B cell (primary cell): ENCODE measurements at regions not wholly inside any gene's neighbourhood (a gene's known extent, or its start where the extent isn't known, plus 50 kb on each side); places are given as distances from the start of the nearest gene placed in this dataset.
"Not testable (repeated sequence)": the region's sequence is repeated elsewhere in the genome, so short reads cannot be mapped to it uniquely, and the experiment has no call there.

Source experiments
- ATAC-seq: fragments of 200-7000 bp; cut with Tn5 transposase; one replicate; pipeline ENCODE4 v1.10.0; 2021; ENCODE audit warnings: low read depth, mild to moderate bottlenecking, moderate number of reproducible peaks, moderate library complexity
- CTCF ChIA-PET: fragments of 350-600 bp; sonication (Branson Sonifier 250); formaldehyde crosslinking; loops from one replicate; lab custom pipeline; 2021; ENCODE audit warnings: antibody characterized with exemption, inconsistent platforms; lab: Charles Lee
- POLR2A ChIA-PET: fragments of 350-600 bp; sonication (Branson Sonifier 250); formaldehyde crosslinking; loops from one replicate; lab custom pipeline; 2021; ENCODE audit warnings: antibody characterized with exemption; lab: Charles Lee
- DNase-seq: peaks from one replicate; pipeline ENCODE4 v3.0.0; 2013
- H2AFZ ChIP-seq: 2 replicates; pipeline ENCODE4 v1.6.1; 2012; ENCODE audit warnings: mild to moderate bottlenecking, low read depth, low read length; ENCODE audit not compliant: insufficient read depth, poor library complexity, severe bottlenecking
- H3K27ac ChIP-seq, 2 donors: 1 replicate in 1 of 2; 2 replicates in 1 of 2; pipeline ENCODE4 v1.5.1; 2012 to 2013; ENCODE audit warnings: low read length in 2 of 2, mild to moderate bottlenecking in 2 of 2, moderate library complexity in 1 of 2
- H3K27me3 ChIP-seq, 4 experiments: fragments of 200-600 bp in 1 of 4; sonication (generic) in 1 of 4; replicated peaks in 1 of 4; 1 replicate in 2 of 4; 2 replicates in 2 of 4; pipeline versions ENCODE4 v1.6.1 to v1.7.0; 2013 to 2016; ENCODE audit warnings: low read length in 3 of 4, mild to moderate bottlenecking in 2 of 4, mixed read lengths in 1 of 4, moderate library complexity in 1 of 4; ENCODE audit not compliant: insufficient read depth in 4 of 4, control insufficient read depth in 3 of 4; ENCODE audit errors: control extremely low read depth in 1 of 4
- H3K36me3 ChIP-seq, 2 experiments: replicated peaks in 1 of 2; 1 replicate in 1 of 2; 2 replicates in 1 of 2; pipeline versions ENCODE4 v1.6.1 to v1.7.1; 2013; ENCODE audit warnings: low read length in 1 of 2; ENCODE audit not compliant: insufficient read depth in 2 of 2, control insufficient read depth in 1 of 2; ENCODE audit errors: control extremely low read depth in 1 of 2, extremely low read depth in 1 of 2
- H3K4me1 ChIP-seq, 2 donors: fragments of 200-600 bp in 1 of 2; sonication (generic) in 1 of 2; 1 replicate in 1 of 2; 2 replicates in 1 of 2; pipeline versions ENCODE4 v1.5.1 to v1.6.1; 2013 to 2017; ENCODE audit warnings: low read length in 2 of 2; ENCODE audit not compliant: control insufficient read depth in 2 of 2, insufficient read depth in 2 of 2
- H3K4me2 ChIP-seq: replicated peaks from 2 replicates; pipeline ENCODE3; 2012; ENCODE audit warnings: mild to moderate bottlenecking, low read depth, low read length; ENCODE audit not compliant: poor library complexity, severe bottlenecking
- H3K4me3 ChIP-seq, 5 experiments: fragments of 200-600 bp in 1 of 5; sonication (generic) in 1 of 5; 1 replicate in 3 of 5; 2 replicates in 2 of 5; pipeline versions ENCODE4 v1.5.1 to v1.7.0; 2011 to 2016; ENCODE audit warnings: low read length in 4 of 5, mild to moderate bottlenecking in 4 of 5, low read depth in 2 of 5, control low read depth in 1 of 5, moderate library complexity in 1 of 5; ENCODE audit not compliant: insufficient read depth in 1 of 5; ENCODE audit errors: control extremely low read depth in 1 of 5, extremely low read depth in 1 of 5
- H3K79me2 ChIP-seq: fragments of 200-600 bp; sonication (generic); one replicate; pipeline ENCODE4 v1.6.0; 2016; ENCODE audit warnings: low read length; ENCODE audit not compliant: control insufficient read depth, insufficient read depth
- H3K9ac ChIP-seq: fragments of 200-600 bp; sonication (generic); 2 replicates; pipeline ENCODE4 v1.6.1; 2017; ENCODE audit warnings: mild to moderate bottlenecking, low read length, moderate library complexity
- H3K9me3 ChIP-seq, 3 donors: one replicate each; pipeline versions ENCODE4 v1.6.1 to v1.7.1; 2013; ENCODE audit warnings: low read length in 2 of 3; ENCODE audit not compliant: control insufficient read depth in 2 of 3, insufficient read depth in 1 of 3; ENCODE audit errors: control extremely low read depth in 1 of 3
- H4K20me1 ChIP-seq: 2 replicates; pipeline ENCODE4 v1.6.0; 2012; ENCODE audit warnings: mild to moderate bottlenecking, low read length; ENCODE audit not compliant: insufficient read depth, control insufficient read depth, poor library complexity, severe bottlenecking
- H3K27ac Mint-ChIP-seq: one replicate; pipeline ENCODE4 v1.8.0; 2021; ENCODE audit warnings: mixed read lengths
- H3K27me3 Mint-ChIP-seq: one replicate; pipeline ENCODE4 v1.8.0; 2021; ENCODE audit warnings: mixed read lengths
- H3K4me1 Mint-ChIP-seq: one replicate; pipeline ENCODE4 v1.8.0; 2021; ENCODE audit warnings: mixed read lengths
- H3K4me3 Mint-ChIP-seq: one replicate; pipeline ENCODE4 v1.8.0; 2021; ENCODE audit warnings: mixed read lengths
- H3K9me3 Mint-ChIP-seq: one replicate; pipeline ENCODE4 v1.8.0; 2022; ENCODE audit warnings: mixed read lengths; ENCODE audit not compliant: insufficient read depth
- WGBS: methylation state at CpG from one replicate; pipeline ENCODE4 v1.1.5; 2013; ENCODE audit warnings: missing lambda C conversion rate; ENCODE audit not compliant: insufficient coverage; 5-methylcytosine and 5-hydroxymethylcytosine counted together
- intact Hi-C: fragments of 100-400 bp; cut with micrococcal nuclease; formaldehyde crosslinking; loops from one replicate; pipeline ENCODE4 v1.10.0; 2022

DNA sequence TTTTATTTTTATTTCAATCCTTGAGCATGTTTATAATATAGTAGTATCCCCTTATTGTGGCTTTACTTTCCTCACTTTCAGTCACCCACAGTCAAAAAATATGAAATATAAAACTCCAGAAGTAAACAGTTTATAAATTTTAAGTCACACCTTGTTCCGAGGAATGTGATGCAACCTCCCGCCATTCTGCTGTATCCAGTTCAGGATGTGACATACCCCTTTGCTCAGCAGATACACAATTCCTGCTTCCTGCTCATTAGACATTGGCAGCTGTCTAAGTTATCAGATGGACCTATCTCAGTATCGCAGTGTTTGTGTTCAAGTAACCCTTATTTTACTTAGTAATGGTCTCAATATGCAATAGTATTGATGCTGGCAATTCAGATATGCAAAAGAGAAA lies 144.5 kb downstream of the POTEG start:
- H3K27me3 Mint-ChIP-seq, H3K27ac Mint-ChIP-seq, H3K9me3 ChIP-seq, H3K9me3 Mint-ChIP-seq, H3K4me3 ChIP-seq, POLR2A ChIA-PET, H2AFZ ChIP-seq, H3K4me3 Mint-ChIP-seq, H3K79me2 ChIP-seq, H3K4me1 ChIP-seq, H3K27me3 ChIP-seq, intact Hi-C loops, ATAC-seq, H3K4me2 ChIP-seq, H3K9ac ChIP-seq, H4K20me1 ChIP-seq, H3K27ac ChIP-seq, CTCF ChIA-PET, H3K4me1 Mint-ChIP-seq, H3K36me3 ChIP-seq, DNase-seq: not testable (repeated sequence)
- 92% methylated on average over 2 of the region's 3 CpGs for WGBS

DNA sequence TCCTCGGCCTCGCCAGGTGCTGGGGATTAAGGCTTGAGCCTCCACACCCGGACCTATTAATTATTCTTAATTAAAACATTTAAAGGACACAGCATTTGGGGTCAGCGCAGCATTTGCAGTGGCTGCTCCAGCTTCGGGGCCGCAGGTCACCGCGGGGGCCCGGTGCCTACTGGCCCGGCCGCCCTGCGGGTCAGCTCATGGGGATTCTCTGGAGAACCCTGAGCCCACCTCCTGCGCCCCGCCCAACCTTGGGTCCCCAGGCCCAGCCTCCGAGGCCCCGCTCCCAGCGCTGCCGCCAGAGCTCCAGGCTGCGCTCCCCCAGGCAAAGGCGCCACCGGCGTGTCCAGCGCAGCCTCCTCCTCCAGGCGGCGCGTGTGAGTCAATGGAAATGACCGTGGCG lies 133.9 kb downstream of the POTEG start:
- H3K27ac ChIP-seq, H3K4me3 ChIP-seq, H3K27ac Mint-ChIP-seq, H4K20me1 ChIP-seq, H3K4me1 Mint-ChIP-seq, ATAC-seq, CTCF ChIA-PET, H3K27me3 ChIP-seq, H3K4me2 ChIP-seq, H3K4me3 Mint-ChIP-seq, H3K36me3 ChIP-seq, DNase-seq, H3K79me2 ChIP-seq, H3K9ac ChIP-seq, intact Hi-C loops, H2AFZ ChIP-seq, POLR2A ChIA-PET, H3K9me3 ChIP-seq, H3K4me1 ChIP-seq, H3K27me3 Mint-ChIP-seq, H3K9me3 Mint-ChIP-seq: not testable (repeated sequence)
- no CpG with 5 or more reads among the region's 28 CpGs for WGBS

DNA sequence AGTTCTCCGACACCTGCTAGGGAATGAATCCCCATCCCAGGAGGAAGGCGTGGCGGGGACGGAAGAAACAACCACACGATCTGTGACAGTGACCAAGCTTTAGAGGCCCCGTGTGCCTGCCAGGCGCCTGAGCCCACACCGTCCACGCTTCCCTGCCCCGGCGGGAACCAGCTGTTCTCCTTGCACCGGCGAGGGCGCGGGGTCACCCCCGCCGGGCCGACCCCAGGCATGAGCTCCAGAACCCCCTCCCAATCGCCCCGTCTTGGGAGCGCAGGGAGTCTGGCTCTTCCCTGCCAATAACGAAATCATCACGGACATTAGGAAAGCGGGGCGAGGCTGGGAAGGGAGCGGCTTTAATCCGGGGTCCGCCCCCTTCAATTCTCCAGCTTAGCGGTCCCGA lies 133.3 kb downstream of the POTEG start:
- intact Hi-C loops, H4K20me1 ChIP-seq, H3K4me2 ChIP-seq, H3K36me3 ChIP-seq, H3K4me3 Mint-ChIP-seq, H3K9me3 ChIP-seq, H3K4me3 ChIP-seq, DNase-seq, H3K27me3 ChIP-seq, H2AFZ ChIP-seq, CTCF ChIA-PET, H3K27ac Mint-ChIP-seq, H3K27me3 Mint-ChIP-seq, H3K9me3 Mint-ChIP-seq, H3K4me1 Mint-ChIP-seq, H3K27ac ChIP-seq, H3K9ac ChIP-seq, POLR2A ChIA-PET, ATAC-seq, H3K4me1 ChIP-seq, H3K79me2 ChIP-seq: not testable (repeated sequence)
- 74% methylated on average over 11 of the region's 30 CpGs for WGBS

DNA sequence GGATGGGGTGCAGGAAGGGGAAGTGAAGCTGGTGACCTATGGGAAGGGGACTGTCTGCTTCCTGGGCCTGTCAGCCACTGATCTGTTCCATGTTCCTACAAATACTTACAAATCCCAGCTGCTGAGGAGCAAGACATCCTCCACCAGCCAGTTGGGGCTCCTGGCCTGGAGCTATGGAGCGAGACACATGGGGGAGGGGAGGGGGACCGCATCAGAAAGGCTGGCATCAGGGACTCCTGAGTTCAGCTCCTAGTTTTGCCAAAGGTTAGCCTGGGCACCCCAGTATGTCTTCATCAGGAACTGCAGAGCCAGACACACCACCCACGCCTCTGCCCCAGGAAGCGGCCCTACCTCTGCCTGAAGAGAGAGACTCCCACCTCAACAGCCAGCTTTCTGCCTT lies 130.3 kb downstream of the POTEG start:
- CTCF ChIA-PET, H3K36me3 ChIP-seq, H3K4me1 ChIP-seq, H3K79me2 ChIP-seq, H3K9ac ChIP-seq, intact Hi-C loops, H3K4me2 ChIP-seq, POLR2A ChIA-PET, H3K9me3 Mint-ChIP-seq, H3K4me3 Mint-ChIP-seq, H3K9me3 ChIP-seq, H3K27me3 ChIP-seq, H3K4me1 Mint-ChIP-seq, H3K27me3 Mint-ChIP-seq, H3K4me3 ChIP-seq, H3K27ac Mint-ChIP-seq, ATAC-seq, DNase-seq, H2AFZ ChIP-seq, H4K20me1 ChIP-seq, H3K27ac ChIP-seq: not testable (repeated sequence)
- WGBS = no CpG with 5 or more reads among the region's 4 CpGs
